NCI-H345 (cell line): ENCODE measurements at regions not wholly inside any gene's neighbourhood (a gene's known extent, or its start where the extent isn't known, plus 50 kb on each side); places are given as distances from the start of the nearest gene placed in this dataset.
"Not testable (repeated sequence)": the region's sequence is repeated elsewhere in the genome, so short reads cannot be mapped to it uniquely, and the experiment has no call there.

Experiments
- DNase-seq: peaks from one replicate; lab custom pipeline; 2025; lab: John Stamatoyannopoulos, UW

DNA sequence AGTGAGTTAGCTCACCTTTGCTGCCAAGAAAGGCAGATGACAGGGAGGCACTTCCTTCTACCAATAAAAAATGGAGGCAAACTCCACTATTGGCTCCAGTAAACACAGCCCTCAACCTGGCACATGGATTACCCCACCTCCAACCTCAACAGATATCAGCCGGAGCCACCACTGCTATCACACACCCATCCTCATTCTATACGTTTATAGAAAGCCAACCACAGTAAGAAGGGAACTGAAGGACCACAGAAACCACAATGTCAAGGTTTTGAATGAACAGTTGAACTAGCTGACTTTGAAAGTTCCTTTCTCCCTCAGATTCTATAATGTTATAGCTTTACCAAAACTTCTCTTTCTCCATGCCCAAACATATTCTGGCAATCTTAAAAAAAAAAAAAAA is 526.2 kb downstream of the UQCRFS1 start:
- no peak for DNase-seq

DNA sequence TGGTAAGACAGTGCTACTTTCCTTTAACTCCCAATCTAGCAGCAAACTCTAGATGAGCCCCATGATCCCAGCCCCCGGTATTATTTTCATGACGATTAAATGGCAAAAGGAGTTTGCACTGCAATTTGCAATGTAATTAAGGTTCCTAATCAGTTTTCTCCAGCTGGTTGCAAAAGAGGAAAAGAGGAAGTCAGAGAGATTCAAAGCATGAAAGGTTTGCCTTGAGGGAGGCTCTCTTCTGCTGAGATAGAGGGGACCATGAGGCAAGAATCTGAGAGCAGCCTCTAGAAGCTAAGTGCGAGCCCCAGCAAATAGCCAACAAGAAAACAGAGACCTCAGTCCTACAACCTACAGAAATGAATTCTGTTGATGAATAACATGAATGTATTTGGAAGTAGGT is 527.1 kb downstream of the UQCRFS1 start:
- DNase-seq, result no peak

GRCh38 chr19:28685077-28685476 is 527.9 kb downstream of the UQCRFS1 start:
- not testable (repeated sequence) for DNase-seq

DNA sequence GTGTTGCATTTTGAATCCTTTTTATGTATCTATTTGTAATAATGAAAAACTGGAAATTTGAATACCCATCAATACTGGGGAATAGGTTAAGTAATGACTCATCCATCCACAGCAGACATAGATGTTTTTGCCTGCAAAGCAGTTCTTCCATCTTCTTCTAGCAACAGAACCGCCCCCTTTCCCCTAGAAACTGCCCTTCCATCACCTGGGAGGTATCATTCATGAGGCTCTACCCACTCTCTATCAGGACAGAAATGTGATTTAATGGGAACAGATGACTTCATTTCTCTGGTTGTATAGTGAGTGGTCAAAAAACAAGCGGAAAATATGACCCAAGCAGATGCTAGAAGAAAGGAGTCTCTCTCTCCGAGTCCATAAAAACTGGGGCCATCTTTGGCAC is 532.8 kb downstream of the UQCRFS1 start:
- DNase-seq, result no peak

- DNase-seq, result no peak
Measured at GRCh38 chr19:28670836-28671235, 542.1 kb downstream of the UQCRFS1 start.

- no peak for DNase-seq
Measured at GRCh38 chr19:28669804-28670203, 543.1 kb downstream of the UQCRFS1 start.

- DNase-seq, result no peak
Measured at GRCh38 chr19:28667348-28667977, 545.5 kb downstream of the UQCRFS1 start.

DNA sequence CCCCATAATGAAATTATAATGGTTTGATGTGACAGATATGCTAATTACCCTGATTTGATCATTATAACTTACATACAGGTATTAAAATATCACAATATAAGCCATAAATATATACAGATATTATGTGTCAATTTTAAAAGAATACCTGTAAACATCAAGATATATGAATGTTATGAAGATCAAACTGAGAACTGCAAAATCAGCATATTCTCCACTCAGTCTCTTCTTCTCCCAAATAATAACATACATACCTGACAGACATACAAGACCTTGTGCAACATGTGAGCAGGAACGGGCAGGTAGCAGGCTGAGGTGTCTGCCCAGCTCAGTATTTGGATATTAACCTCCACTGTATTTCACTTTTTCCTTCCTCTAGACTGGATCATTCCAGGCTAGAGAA is 547.2 kb downstream of the UQCRFS1 start:
- DNase-seq, result no peak

GRCh38 chr19:28656644-28657043 is 556.3 kb downstream of the UQCRFS1 start:
- no peak for DNase-seq

DNA sequence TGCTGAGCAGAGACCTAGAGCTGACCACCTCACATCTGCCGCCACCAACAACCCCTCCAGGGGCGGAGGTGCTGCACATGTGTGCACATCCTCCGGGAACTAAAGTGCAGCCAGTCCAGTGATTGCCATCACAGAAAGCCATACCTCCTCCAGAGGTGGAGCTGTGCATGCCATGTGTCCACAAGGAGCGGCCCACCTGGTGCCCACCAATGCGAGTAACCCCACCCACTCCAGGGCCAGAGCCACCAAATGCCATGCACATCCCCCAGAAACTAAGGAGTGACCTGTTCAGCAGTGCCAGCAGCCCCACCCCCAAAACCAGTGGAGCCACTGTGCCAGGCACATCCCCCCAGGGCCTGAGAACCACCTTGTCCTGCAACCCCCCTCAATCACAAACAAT is 557.9 kb downstream of the UQCRFS1 start:
- no peak for DNase-seq

DNA sequence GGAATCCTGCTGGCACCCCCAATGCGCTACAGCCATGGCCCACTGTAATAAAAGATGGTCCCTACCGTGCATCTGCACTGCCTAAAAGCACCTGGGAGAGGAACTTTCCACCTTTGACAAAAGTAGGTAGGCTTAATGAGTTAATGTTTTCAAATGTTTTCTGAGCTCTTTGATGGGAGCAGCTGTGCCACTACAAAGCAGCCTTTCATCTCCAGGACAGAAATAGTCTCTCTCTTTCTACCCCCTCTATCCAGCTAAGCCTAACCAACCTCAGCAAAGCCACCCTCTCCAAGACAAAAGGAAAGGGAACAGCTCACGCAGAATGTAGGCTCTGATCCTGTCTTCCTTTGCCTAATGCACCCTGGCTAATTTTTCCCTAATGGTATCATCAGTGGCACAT is 560.2 kb downstream of the UQCRFS1 start:
- peak; percentile 36 for DNase-seq

DNA sequence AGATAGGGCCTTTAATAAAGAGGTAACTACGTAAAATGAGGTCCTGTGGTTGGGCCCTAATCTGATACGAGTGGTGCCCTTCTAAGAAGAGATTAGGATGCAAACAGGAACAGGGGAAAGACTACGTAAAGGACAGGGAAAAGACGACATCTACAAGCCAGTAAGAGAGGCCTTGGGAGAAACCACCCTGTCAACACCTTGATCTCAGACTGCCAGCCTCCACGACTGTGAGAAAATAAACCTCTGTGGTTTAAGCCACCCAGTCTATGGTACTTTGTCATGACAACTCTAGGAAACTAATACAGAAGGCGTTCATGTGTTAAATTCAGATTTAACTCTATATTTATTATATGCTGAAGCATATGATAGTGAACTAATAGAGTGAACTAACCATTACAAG is 566.3 kb downstream of the UQCRFS1 start:
- no peak for DNase-seq

- no peak for DNase-seq
Measured at GRCh38 chr19:28644169-28644775, 568.7 kb downstream of the UQCRFS1 start.

DNA sequence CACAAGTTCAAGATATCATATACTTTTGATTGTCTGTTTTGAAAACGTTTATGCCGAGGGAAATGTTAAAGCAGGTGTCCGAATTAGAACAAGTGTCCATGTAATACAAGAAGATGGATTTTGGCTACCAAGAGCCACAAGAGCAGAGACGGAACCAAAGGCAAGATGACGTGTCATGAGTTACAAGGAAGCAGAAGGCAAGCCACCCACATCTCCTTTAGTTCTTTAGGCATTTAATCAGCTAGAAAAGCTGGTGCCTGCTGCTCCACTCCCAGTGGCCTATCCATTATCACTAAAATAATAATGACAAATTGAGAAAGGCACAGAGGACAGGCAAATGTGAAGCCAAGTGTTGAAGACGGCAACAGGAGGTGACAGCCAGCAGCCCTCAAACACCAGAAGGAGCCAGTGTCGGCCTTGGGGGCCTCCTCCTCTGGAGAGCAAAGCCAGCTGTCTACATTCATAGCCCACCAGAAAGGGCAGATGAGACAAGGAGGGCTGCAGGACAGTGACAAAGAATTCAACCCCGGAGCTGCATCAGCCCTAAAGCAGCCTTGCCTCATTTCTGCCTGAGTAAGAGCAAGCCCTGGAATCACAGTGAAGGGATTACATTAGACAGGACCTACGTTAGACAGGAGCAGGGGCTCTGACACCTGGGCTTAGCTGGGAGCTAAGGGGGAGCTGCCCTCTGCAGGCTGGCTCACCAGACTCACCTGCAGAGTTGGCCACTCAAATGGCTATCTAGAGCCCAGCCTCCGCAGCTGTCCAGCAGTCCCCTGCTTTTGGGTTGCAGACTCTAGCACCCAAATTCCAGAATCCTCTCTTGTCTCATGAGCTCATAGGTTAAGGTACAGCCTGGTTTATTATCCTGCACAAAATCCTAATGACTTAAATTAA is 569.9 kb downstream of the UQCRFS1 start:
- DNase-seq, result no peak

DNA sequence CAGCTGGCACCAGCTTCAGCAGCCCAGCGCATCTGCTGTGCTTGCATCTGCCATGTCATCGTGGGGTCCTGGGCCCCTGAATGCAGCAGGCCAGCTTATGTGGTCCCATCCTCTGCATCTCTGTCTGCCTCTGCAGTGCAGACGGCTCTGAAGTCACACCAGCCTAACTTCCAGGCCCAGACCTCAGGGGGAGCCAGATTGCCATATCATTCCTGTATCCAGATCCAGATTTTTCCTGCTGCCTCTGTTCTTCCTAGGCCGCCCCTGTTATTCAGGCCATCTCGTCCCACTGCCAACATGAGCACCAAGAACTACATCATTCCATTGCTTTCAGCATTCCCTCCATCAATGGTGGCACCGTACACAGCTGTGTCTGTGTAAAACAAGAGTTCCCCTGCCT is 571.6 kb downstream of the UQCRFS1 start:
- DNase-seq, result no peak

DNA sequence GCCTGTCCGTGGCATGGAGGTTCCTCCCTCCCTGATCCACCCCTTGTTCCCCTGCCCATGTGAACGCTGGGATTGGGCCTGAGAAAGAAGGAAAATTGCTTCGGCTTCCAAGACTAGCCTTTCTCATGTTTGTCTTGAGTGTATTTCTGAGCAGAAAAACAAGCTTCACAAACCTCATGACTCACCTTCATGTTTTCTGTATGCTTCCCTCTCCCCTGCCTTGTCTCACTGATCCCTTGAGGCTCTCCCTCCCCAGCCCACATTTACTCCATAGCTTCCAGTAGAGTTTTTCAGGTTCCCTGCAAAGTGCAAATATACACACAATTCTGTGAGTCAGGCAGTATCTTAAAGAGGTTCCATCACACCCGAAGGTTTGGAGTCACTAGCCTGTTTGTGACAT is 572.4 kb downstream of the UQCRFS1 start:
- DNase-seq, result no peak

- no peak for DNase-seq
Measured at GRCh38 chr19:28638445-28638844, 574.5 kb downstream of the UQCRFS1 start.

GRCh38 chr19:28636706-28637105 is 576.2 kb downstream of the UQCRFS1 start:
- no peak for DNase-seq

GRCh38 chr19:28636016-28636629 is 576.8 kb downstream of the UQCRFS1 start:
- no peak for DNase-seq

- DNase-seq, result no peak
Measured at GRCh38 chr19:28634837-28635236, 578.1 kb downstream of the UQCRFS1 start.

- no peak for DNase-seq
Measured at GRCh38 chr19:28634019-28634328, 579.0 kb downstream of the UQCRFS1 start.

GRCh38 chr19:28633319-28634018 is 579.5 kb downstream of the UQCRFS1 start:
- peak; percentile 84 for DNase-seq
